Hepatocyte (in vitro differentiated cells): ENCODE measurements at regions not wholly inside any gene's neighbourhood (a gene's known extent, or its start where the extent isn't known, plus 50 kb on each side); places are given as distances from the start of the nearest gene placed in this dataset.
A peak's percentile ranks its signal among the peaks of the same experiment; 100 is the strongest.

Experiments
- DNase-seq: peaks from one replicate; pipeline ENCODE4 v3.0.0-alpha.2; 2016; ENCODE audit warnings: low spot score
- H2AFZ ChIP-seq: fragments of 200-600 bp; sonication (generic); 2 replicates; pipeline ENCODE4 v1.6.0; 2016; ENCODE audit warnings: antibody characterized with exemption, mild to moderate bottlenecking
- H3K27ac ChIP-seq: fragments of 200-600 bp; sonication (generic); 2 replicates; pipeline ENCODE4 v1.5.1; 2016; ENCODE audit warnings: mild to moderate bottlenecking
- H3K27me3 ChIP-seq: fragments of 200-600 bp; sonication (generic); 2 replicates; pipeline ENCODE4 v1.6.1; 2016
- H3K36me3 ChIP-seq: fragments of 200-600 bp; sonication (generic); replicated peaks from 2 replicates; pipeline ENCODE4 v1.5.1; 2016; ENCODE audit warnings: low read depth; ENCODE audit not compliant: insufficient read depth
- H3K4me1 ChIP-seq: fragments of 200-600 bp; sonication (generic); 2 replicates; pipeline ENCODE4 v1.5.1; 2016; ENCODE audit warnings: mild to moderate bottlenecking, moderate library complexity; ENCODE audit not compliant: insufficient read depth
- H3K4me2 ChIP-seq: fragments of 200-600 bp; sonication (generic); 2 replicates; pipeline ENCODE4 v1.6.0; 2016
- H3K4me3 ChIP-seq: fragments of 200-600 bp; sonication (generic); 2 replicates; pipeline ENCODE4 v1.5.1; 2016; ENCODE audit warnings: mild to moderate bottlenecking
- H3K79me2 ChIP-seq: fragments of 200-600 bp; sonication (generic); 2 replicates; pipeline ENCODE4 v1.6.0; 2017; ENCODE audit warnings: mild to moderate bottlenecking
- H3K9me2 ChIP-seq: fragments of 200-600 bp; sonication (generic); replicated peaks from 2 replicates; pipeline ENCODE4 v1.6.0; 2017; ENCODE audit warnings: mild to moderate bottlenecking; ENCODE audit not compliant: insufficient read depth
- H3K9me3 ChIP-seq: fragments of 200-600 bp; sonication (generic); 2 replicates; pipeline ENCODE4 v1.5.1; 2016; ENCODE audit warnings: low read depth, mild to moderate bottlenecking
- H4K20me1 ChIP-seq: fragments of 200-600 bp; sonication (generic); 2 replicates; pipeline ENCODE4 v1.6.0; 2016; ENCODE audit warnings: mild to moderate bottlenecking; ENCODE audit not compliant: insufficient read depth, poor library complexity, severe bottlenecking
- EZH2 ChIP-seq: fragments of 200-600 bp; sonication (generic); IDR thresholded peaks from 2 replicates; pipeline ENCODE4 v1.6.1; 2016; ENCODE audit warnings: antibody characterized with exemption, mild to moderate bottlenecking, borderline replicate concordance
- EZH2phosphoT487 ChIP-seq: fragments of 200-600 bp; sonication (generic); IDR thresholded peaks from one replicate; pipeline ENCODE4 v1.6.1; 2018; ENCODE audit warnings: antibody characterized with exemption, mild to moderate bottlenecking, low read depth, moderate library complexity; ENCODE audit not compliant: unreplicated experiment, severe bottlenecking
- WGBS: methylation state at CpG from one replicate; pipeline ENCODE4 v1.1.6; 2016; ENCODE audit warnings: low lambda C conversion rate; ENCODE audit errors: missing lambda C conversion rate; 5-methylcytosine and 5-hydroxymethylcytosine counted together
- TF ChIP-seq, protein P1 (sequence below): fragments of 200-600 bp; sonication (generic); IDR thresholded peaks from 2 replicates; pipeline ENCODE4 v1.5.1; 2016; ENCODE audit warnings: antibody characterized with exemption, mild to moderate bottlenecking; ENCODE audit not compliant: poor library complexity

DNA sequence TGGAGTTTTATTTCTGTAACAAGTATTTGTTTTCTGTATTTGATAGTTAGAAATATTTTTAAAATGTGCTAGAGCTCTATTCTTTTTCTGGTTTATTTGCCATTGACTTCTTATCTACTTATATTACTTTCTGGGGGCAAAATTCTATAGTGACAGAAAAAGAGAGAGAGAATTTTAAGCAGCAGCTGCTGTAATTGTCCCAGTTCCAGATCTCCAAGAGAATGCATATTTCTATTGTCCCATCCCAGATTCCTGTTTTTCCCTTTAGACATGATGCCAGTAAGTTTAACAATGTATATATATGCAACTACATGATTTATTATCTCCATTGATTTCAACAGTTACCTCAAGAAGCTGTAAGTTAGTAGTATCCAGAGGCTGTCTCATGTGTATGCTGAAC lies 541.7 kb upstream of the ZNF385D start:
- no peak overlapping the region for H3K27ac ChIP-seq
- no peaks in the 10 kb centered on the region for H3K27me3 ChIP-seq
- no peak for DNase-seq
- no peak overlapping the region for H3K4me2 ChIP-seq
- no peak overlapping the region for H3K4me3 ChIP-seq
- no peaks in the 10 kb centered on the region for H3K9me2 ChIP-seq
- no peaks in the 10 kb centered on the region for H3K79me2 ChIP-seq
- no peak for TF ChIP-seq EZH2
- TF ChIP-seq EZH2phosphoT487, result no peak
- no peaks in the 10 kb centered on the region for H3K4me1 ChIP-seq
- no peak overlapping the region for H2AFZ ChIP-seq
- no peaks in the 10 kb centered on the region for H3K36me3 ChIP-seq
- no peaks in the 10 kb centered on the region for H4K20me1 ChIP-seq
- no peaks in the 10 kb centered on the region for H3K9me3 ChIP-seq

DNA sequence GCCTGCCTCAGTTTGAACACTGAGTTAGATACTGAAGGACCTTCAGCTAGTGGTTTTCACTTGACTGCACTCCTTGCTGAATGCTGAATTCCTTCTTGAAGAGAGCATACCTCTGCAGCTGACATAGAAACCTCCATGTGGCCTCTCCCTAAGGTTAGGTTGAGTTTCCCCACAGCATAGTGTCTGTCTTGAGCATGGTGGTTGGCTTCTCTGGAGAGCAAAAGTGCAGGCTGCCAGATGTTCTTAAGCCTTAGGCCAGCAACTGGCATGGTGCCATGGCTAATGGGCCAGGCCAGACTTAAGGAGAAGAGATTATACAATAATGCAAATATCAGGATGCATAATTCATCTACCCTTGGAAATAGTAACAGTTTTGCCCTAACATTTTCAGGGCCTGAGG lies 545.6 kb upstream of the ZNF385D start:
- no peaks in the 10 kb centered on the region for H3K9me3 ChIP-seq
- H3K4me2 ChIP-seq, result no peak overlapping the region
- no peaks in the 10 kb centered on the region for H3K36me3 ChIP-seq
- no peaks in the 10 kb centered on the region for H4K20me1 ChIP-seq
- no peaks in the 10 kb centered on the region for H3K4me1 ChIP-seq
- TF ChIP-seq EZH2phosphoT487, result no peak
- TF ChIP-seq, protein P1, sequence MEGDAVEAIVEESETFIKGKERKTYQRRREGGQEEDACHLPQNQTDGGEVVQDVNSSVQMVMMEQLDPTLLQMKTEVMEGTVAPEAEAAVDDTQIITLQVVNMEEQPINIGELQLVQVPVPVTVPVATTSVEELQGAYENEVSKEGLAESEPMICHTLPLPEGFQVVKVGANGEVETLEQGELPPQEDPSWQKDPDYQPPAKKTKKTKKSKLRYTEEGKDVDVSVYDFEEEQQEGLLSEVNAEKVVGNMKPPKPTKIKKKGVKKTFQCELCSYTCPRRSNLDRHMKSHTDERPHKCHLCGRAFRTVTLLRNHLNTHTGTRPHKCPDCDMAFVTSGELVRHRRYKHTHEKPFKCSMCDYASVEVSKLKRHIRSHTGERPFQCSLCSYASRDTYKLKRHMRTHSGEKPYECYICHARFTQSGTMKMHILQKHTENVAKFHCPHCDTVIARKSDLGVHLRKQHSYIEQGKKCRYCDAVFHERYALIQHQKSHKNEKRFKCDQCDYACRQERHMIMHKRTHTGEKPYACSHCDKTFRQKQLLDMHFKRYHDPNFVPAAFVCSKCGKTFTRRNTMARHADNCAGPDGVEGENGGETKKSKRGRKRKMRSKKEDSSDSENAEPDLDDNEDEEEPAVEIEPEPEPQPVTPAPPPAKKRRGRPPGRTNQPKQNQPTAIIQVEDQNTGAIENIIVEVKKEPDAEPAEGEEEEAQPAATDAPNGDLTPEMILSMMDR, result no peak
- TF ChIP-seq EZH2, result no peak
- no peaks in the 10 kb centered on the region for H3K9me2 ChIP-seq
- peak; percentile 8 for DNase-seq
- H3K79me2 ChIP-seq, result no peaks in the 10 kb centered on the region
- H3K27me3 ChIP-seq, result no peaks in the 10 kb centered on the region
- no peak overlapping the region for H3K27ac ChIP-seq
- H3K4me3 ChIP-seq, result no peak overlapping the region
- no peak overlapping the region for H2AFZ ChIP-seq

DNA sequence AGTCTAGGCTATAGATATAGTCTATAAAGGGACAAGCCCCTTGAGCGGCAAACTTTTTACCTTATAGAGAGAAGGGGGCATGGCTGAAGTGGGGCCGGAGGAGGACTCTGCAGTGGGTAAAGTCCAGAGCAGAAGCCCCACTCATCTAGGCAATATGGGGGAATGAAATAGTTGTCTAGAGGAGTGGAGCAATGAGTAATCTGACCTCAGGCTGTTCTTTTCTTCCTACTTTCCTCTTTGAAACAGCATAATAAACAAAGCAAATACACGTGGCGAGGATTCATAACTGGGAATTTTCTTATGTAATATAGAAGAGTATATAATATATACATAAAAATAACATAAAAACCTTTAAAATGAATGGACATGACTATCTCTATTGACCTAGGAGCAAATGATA lies 546.4 kb upstream of the ZNF385D start:
- 84% methylated on average over 4 of the region's 4 CpGs for WGBS

DNA sequence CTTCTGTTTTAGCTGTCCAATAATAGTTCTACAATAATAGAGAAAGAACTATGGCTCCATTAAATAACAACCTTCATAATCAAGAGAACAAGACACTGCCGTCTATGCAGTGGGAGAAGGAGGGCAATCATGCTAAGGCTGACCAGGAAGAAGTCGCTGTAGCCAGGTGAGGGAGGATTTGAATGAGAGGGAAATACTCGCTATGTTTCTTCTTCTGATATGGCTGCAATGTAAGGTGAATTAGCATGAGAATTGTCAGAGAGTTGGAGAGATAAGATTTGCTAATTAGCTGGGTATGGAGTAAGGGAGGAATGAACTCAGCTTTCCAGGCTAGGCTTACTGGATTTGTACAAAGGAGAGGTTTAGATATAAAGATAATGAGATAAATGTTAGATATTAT lies 555.4 kb upstream of the ZNF385D start:
- TF ChIP-seq EZH2phosphoT487 (no peak), EZH2 (no peak)
- TF ChIP-seq, protein P1, result no peak
- Histone ChIP-seq H3K36me3 (no peaks in the 10 kb centered on the region), H4K20me1 (no peaks in the 10 kb centered on the region), H3K27ac (no peak overlapping the region), H3K79me2 (no peaks in the 10 kb centered on the region), H3K9me2 (no peaks in the 10 kb centered on the region), H3K9me3 (no peaks in the 10 kb centered on the region), H2AFZ (no peak overlapping the region), H3K4me2 (no peak overlapping the region), H3K4me3 (no peak overlapping the region), H3K27me3 (no peaks in the 10 kb centered on the region), H3K4me1 (no peaks in the 10 kb centered on the region)
- 52% methylated on average over 3 of the region's 3 CpGs for WGBS
- DNase-seq, result no peak

More for the DNA sequence above, 546.4 kb upstream of the ZNF385D start:
- H3K9me3 ChIP-seq, result no peaks in the 10 kb centered on the region
- H3K9me2 ChIP-seq, result no peaks in the 10 kb centered on the region
- no peaks in the 10 kb centered on the region for H4K20me1 ChIP-seq
- no peaks in the 10 kb centered on the region for H3K4me1 ChIP-seq
- no peak overlapping the region for H3K4me2 ChIP-seq
- DNase-seq, result no peak
- no peaks in the 10 kb centered on the region for H3K79me2 ChIP-seq
- H2AFZ ChIP-seq, result no peak overlapping the region
- H3K27ac ChIP-seq, result no peak overlapping the region
- H3K4me3 ChIP-seq, result no peak overlapping the region
- TF ChIP-seq EZH2phosphoT487, result no peak
- no peak for TF ChIP-seq EZH2
- TF ChIP-seq, protein P1, result no peak
- no peaks in the 10 kb centered on the region for H3K27me3 ChIP-seq
- H3K36me3 ChIP-seq, result no peaks in the 10 kb centered on the region
